ENCODE measurements at regions not wholly inside any gene's neighbourhood (a gene's known extent, or its start where the extent isn't known, plus 50 kb on each side); places are given as distances from the start of the nearest gene placed in this dataset.
"Not testable (repeated sequence)": the region's sequence is repeated elsewhere in the genome, so short reads cannot be mapped to it uniquely, and the experiment has no call there.

- H3K27me3 Mint-ChIP-seq (ENCODE audit: low read depth) = no peaks in the 10 kb centered on the region
These were observed 154.0 kb upstream of the LMNTD1 start for GRCh38 chr12:25707056-25707455.

GRCh38 chr12:25708661-25709060, 155.6 kb upstream of the LMNTD1 start:
- no peak for DNase-seq (ENCODE audit: low spot score in 2 of 2, unreplicated experiment in 2 of 2)
- no peaks in the 10 kb centered on the region for H3K27me3 Mint-ChIP-seq (ENCODE audit: low read depth)
- peaks cover 8% of the 10 kb centered on the region for H3K4me1 Mint-ChIP-seq
- TF ChIP-seq CTCF (IDR thresholded peaks at IDR 0.05; ENCODE audit: unreplicated experiment) = no peak
- H3K36me3 Mint-ChIP-seq = peaks cover 11% of the 10 kb centered on the region
- peaks cover 38% of the 10 kb centered on the region for H3K9me3 Mint-ChIP-seq
- H3K27ac Mint-ChIP-seq = no peak overlapping the region
- no peak overlapping the region for H3K4me3 Mint-ChIP-seq

More at GRCh38 chr12:25707056-25707455, 154.0 kb upstream of the LMNTD1 start:
- TF ChIP-seq CTCF (IDR thresholded peaks at IDR 0.05; ENCODE audit: unreplicated experiment) = no peak
- H3K36me3 Mint-ChIP-seq = peaks cover 18% of the 10 kb centered on the region
- no peak for DNase-seq (ENCODE audit: low spot score in 2 of 2, unreplicated experiment in 2 of 2)
- H3K9me3 Mint-ChIP-seq = peaks cover 47% of the 10 kb centered on the region
- H3K4me3 Mint-ChIP-seq = no peak overlapping the region
- H3K4me1 Mint-ChIP-seq = peaks cover 3% of the 10 kb centered on the region
- no peak overlapping the region for H3K27ac Mint-ChIP-seq

GRCh38 chr12:25710128-25710527, 157.0 kb upstream of the LMNTD1 start:
- Mint-ChIP-seq H3K4me1 (peaks cover 8% of the 10 kb centered on the region), H3K27ac (no peak overlapping the region), H3K9me3 (peaks cover 38% of the 10 kb centered on the region), H3K36me3 (peaks cover 11% of the 10 kb centered on the region), H3K4me3 (no peak overlapping the region), H3K27me3 (ENCODE audit: low read depth) (no peaks in the 10 kb centered on the region)
- TF ChIP-seq CTCF (IDR thresholded peaks at IDR 0.05; ENCODE audit: unreplicated experiment) = no peak
- DNase-seq (ENCODE audit: low spot score in 2 of 2, unreplicated experiment in 2 of 2) = no peak

GRCh38 chr12:25710938-25711605, 158.0 kb upstream of the LMNTD1 start:
- H3K9me3 Mint-ChIP-seq = peaks cover 36% of the 10 kb centered on the region
- not testable (repeated sequence) for H3K27ac Mint-ChIP-seq; H3K27me3 Mint-ChIP-seq (ENCODE audit: low read depth); DNase-seq (ENCODE audit: low spot score in 2 of 2, unreplicated experiment in 2 of 2); H3K4me3 Mint-ChIP-seq; H3K4me1 Mint-ChIP-seq
- H3K36me3 Mint-ChIP-seq = peaks cover 11% of the 10 kb centered on the region

- Mint-ChIP-seq H3K36me3 (peaks cover 7% of the 10 kb centered on the region), H3K4me1 (peaks cover 8% of the 10 kb centered on the region), H3K9me3 (peaks cover 28% of the 10 kb centered on the region), H3K4me3 (no peak overlapping the region), H3K27ac (no peak overlapping the region), H3K27me3 (ENCODE audit: low read depth) (no peaks in the 10 kb centered on the region)
- DNase-seq (ENCODE audit: low spot score in 2 of 2, unreplicated experiment in 2 of 2) = no peak
- no peak for TF ChIP-seq CTCF (IDR thresholded peaks at IDR 0.05; ENCODE audit: unreplicated experiment)
These were observed 159.1 kb upstream of the LMNTD1 start for GRCh38 chr12:25712169-25712568.

GRCh38 chr12:25713264-25713663, 160.2 kb upstream of the LMNTD1 start:
- Mint-ChIP-seq H3K27me3 (ENCODE audit: low read depth) (no peaks in the 10 kb centered on the region), H3K4me1 (peaks cover 8% of the 10 kb centered on the region), H3K4me3 (no peak overlapping the region), H3K27ac (no peak overlapping the region), H3K9me3 (peaks cover 21% of the 10 kb centered on the region), H3K36me3 (peaks cover 5% of the 10 kb centered on the region)
- no peak for TF ChIP-seq CTCF (IDR thresholded peaks at IDR 0.05; ENCODE audit: unreplicated experiment)
- no peak for DNase-seq (ENCODE audit: low spot score in 2 of 2, unreplicated experiment in 2 of 2)
